ENCODE measurements at regions not wholly inside any gene's neighbourhood (a gene's known extent, or its start where the extent isn't known, plus 50 kb on each side); places are given as distances from the start of the nearest gene placed in this dataset.

DNA sequence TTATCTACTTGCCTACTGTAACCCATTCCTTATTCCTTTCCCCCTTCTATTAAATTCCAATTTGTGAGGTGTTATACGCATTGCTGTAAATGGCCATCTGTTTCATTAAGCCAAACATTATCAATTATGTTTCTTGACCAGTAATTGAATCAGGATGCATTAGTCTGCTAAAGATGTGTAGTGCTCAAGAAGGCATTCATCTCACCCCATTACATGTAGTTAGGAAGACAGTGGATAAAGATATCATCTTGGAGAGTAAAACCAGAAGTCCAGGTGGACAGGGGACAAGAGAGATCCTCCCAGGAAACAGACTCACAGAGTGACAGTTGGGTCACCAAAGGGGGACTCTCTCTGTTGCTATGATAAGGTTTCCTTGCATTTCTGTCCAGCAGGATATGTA lies 73.3 kb upstream of the FAM98A start:
- Histone ChIP-seq H3K4me2 (ENCODE audit: insufficient read depth in 1 of 2, low read depth in 2 of 2, low read length in 2 of 2) (no peak overlapping the region), H3K23me2 (ENCODE audit: low read depth, low read length) (no peaks in the 10 kb centered on the region), H3K36me3 (ENCODE audit: control insufficient read depth in 2 of 4, insufficient read depth in 4 of 4, low read length in 3 of 4) (no peaks in the 10 kb centered on the region), H3K79me2 (ENCODE audit: control insufficient read depth in 1 of 2, insufficient read depth in 2 of 2, low read length in 2 of 2) (no peaks in the 10 kb centered on the region), H4K20me1 (replicated peaks in 1 of 2; ENCODE audit: control insufficient read depth in 1 of 2, insufficient read depth in 2 of 2, low read length in 2 of 2) (no peaks in the 10 kb centered on the region), H3K4me3 (ENCODE audit: extremely low read depth in 1 of 4, insufficient read depth in 2 of 4, low read depth in 3 of 4, low read length in 4 of 4) (no peak overlapping the region), H3K9me3 (ENCODE audit: insufficient read depth in 2 of 2, low read depth in 1 of 2, low read length in 1 of 2) (no peaks in the 10 kb centered on the region), H2BK20ac (ENCODE audit: low read length) (no peak overlapping the region), H4K91ac (replicated peaks; ENCODE audit: insufficient read length, low read length) (no peak overlapping the region), H2BK12ac (ENCODE audit: low read depth, low read length) (no peak overlapping the region), H3K27me3 (replicated peaks in 1 of 4; ENCODE audit: control insufficient read depth in 3 of 4, extremely low read depth in 1 of 4, insufficient read depth in 3 of 4, low read length in 3 of 4) (no peaks in the 10 kb centered on the region), H2AK5ac (ENCODE audit: low read depth, low read length) (no peak overlapping the region), H3K14ac (ENCODE audit: insufficient read length) (no peak overlapping the region), H3K18ac (ENCODE audit: extremely low read depth, low read length) (no peak overlapping the region), H3K27ac (ENCODE audit: low read depth, low read length) (no peak overlapping the region), H3K23ac (ENCODE audit: insufficient read length) (no peak overlapping the region), H4K5ac (ENCODE audit: insufficient read length, low read depth, low read length) (no peak overlapping the region), H3K56ac (replicated peaks; ENCODE audit: insufficient read length, low read depth, low read length) (no peak overlapping the region), H3K9ac (replicated peaks in 1 of 4; ENCODE audit: extremely low read depth in 1 of 4, low read depth in 3 of 4, low read length in 3 of 4) (no peak overlapping the region), H2BK120ac (replicated peaks; ENCODE audit: low read depth, low read length) (no peak overlapping the region), H3K4me1 (replicated peaks in 1 of 4; ENCODE audit: control insufficient read depth in 3 of 4, insufficient read depth in 4 of 4, low read length in 3 of 4) (no peaks in the 10 kb centered on the region), H3K79me1 (ENCODE audit: low read depth, low read length) (no peaks in the 10 kb centered on the region), H2BK5ac (ENCODE audit: low read depth, low read length) (no peak overlapping the region), H2BK15ac (ENCODE audit: low read length) (no peak overlapping the region), H3K4ac (replicated peaks; ENCODE audit: insufficient read length, low read depth, low read length) (no peak overlapping the region), H2AFZ (ENCODE audit: low read length) (no peak overlapping the region), H4K8ac (ENCODE audit: extremely low read depth, insufficient read depth, low read length) (no peak overlapping the region)
- FAIRE-seq (no peak), DNase-seq (ENCODE audit: low read depth in 1 of 2, low spot score in 2 of 2) (no peak)
- WGBS, 2 experiments (ENCODE audit: extremely low coverage in 1 of 2, insufficient coverage in 1 of 2, insufficient read length in 1 of 2, insufficient replicate concordance in 2 of 2, low coverage in 1 of 2, low lambda C conversion rate in 2 of 2, missing lambda C conversion rate in 1 of 2) = 92% methylated on average over 1 of the region's 1 CpG; no CpG with 5 or more reads in 1 of the 2 experiments
- POLR2A ChIA-PET (ENCODE audit: partially characterized antibody) = no interaction called here
- CTCF ChIA-PET (ENCODE audit: partially characterized antibody) = interaction anchor here (1.2 to 1.6 kb wide), 2 partner anchors 9 to 34 kb away, joined by 3 read pairs; no protein-coding TSS in a partner anchor
- no peak for TF ChIP-seq CHD7 (IDR thresholded peaks at IDR 0.05; ENCODE audit: insufficient replicate concordance, low read length)

All from H1 (cell line).